Neural cell (in vitro differentiated cells): ENCODE measurements at regions not wholly inside any gene's neighbourhood (a gene's known extent, or its start where the extent isn't known, plus 50 kb on each side); places are given as distances from the start of the nearest gene placed in this dataset.

ENCODE experiments used
- H2AFZ ChIP-seq: fragments of 200-600, 300-800 bp; sonication (generic), shearing (Covaris generic); 2 replicates; pipeline ENCODE4 v1.6.0; 2014; ENCODE audit warnings: low read depth, mild to moderate bottlenecking, antibody characterized with exemption, low read length, moderate library complexity
- H3F3A ChIP-seq: fragments of 200-600 bp; shearing (Covaris generic); 2 replicates; pipeline ENCODE4 v1.6.1; 2016; ENCODE audit warnings: mild to moderate bottlenecking, moderate library complexity, mixed read lengths, antibody characterized with exemption, low read length; ENCODE audit not compliant: insufficient read depth, poor library complexity, severe bottlenecking
- H3K27ac ChIP-seq: fragments of 200-600, 300-800 bp; sonication (generic), shearing (Covaris generic); 2 replicates; pipeline ENCODE4 v1.5.1; 2014; ENCODE audit warnings: mild to moderate bottlenecking, low read length, moderate library complexity
- H3K27me3 ChIP-seq: fragments of 300-800, 200-600 bp; sonication (generic), shearing (Covaris generic); 2 replicates; pipeline ENCODE4 v1.6.0; 2014; ENCODE audit warnings: mild to moderate bottlenecking, low read depth, low read length, moderate library complexity; ENCODE audit not compliant: insufficient read depth
- H3K36me3 ChIP-seq: fragments of 300-800, 200-600 bp; sonication (generic), shearing (Covaris generic); 2 replicates; pipeline ENCODE4 v1.5.1; 2014; ENCODE audit warnings: mild to moderate bottlenecking, antibody characterized with exemption, low read length, moderate library complexity; ENCODE audit not compliant: insufficient read depth
- H3K4me2 ChIP-seq: fragments of 300-800, 200-600 bp; sonication (generic), shearing (Covaris generic); 2 replicates; pipeline ENCODE4 v1.6.0; 2014; ENCODE audit warnings: mild to moderate bottlenecking, low read length
- H3K4me3 ChIP-seq: fragments of 300-800, 200-600 bp; sonication (generic), shearing (Covaris generic); 2 replicates; pipeline ENCODE4 v1.5.1; 2014; ENCODE audit warnings: mild to moderate bottlenecking, low read length, moderate library complexity
- H3K79me2 ChIP-seq: fragments of 200-600 bp; shearing (Covaris generic); replicated peaks from 2 replicates; pipeline ENCODE4 v1.6.0; 2014; ENCODE audit warnings: mild to moderate bottlenecking, low read length, moderate library complexity; ENCODE audit not compliant: insufficient read depth
- H3K9ac ChIP-seq: fragments of 300-800, 200-600 bp; sonication (generic), shearing (Covaris generic); 2 replicates; pipeline ENCODE4 v1.6.1; 2016; ENCODE audit warnings: mild to moderate bottlenecking, low read length, mixed read lengths
- H3K9me2 ChIP-seq: fragments of 200-600 bp; shearing (Covaris generic); 2 replicates; pipeline ENCODE4 v1.6.1; 2016; ENCODE audit warnings: mild to moderate bottlenecking, low read length, mixed read lengths; ENCODE audit not compliant: insufficient read depth
- H3K9me3 ChIP-seq: fragments of 200-600, 300-800 bp; sonication (generic), shearing (Covaris generic); 2 replicates; pipeline ENCODE4 v1.6.1; 2016; ENCODE audit warnings: mild to moderate bottlenecking, mixed run types, low read length, moderate library complexity, mixed read lengths
- H4K20me1 ChIP-seq: fragments of 200-600 bp; shearing (Covaris generic); 2 replicates; pipeline ENCODE4 v1.6.1; 2016; ENCODE audit warnings: mild to moderate bottlenecking, mixed run types; ENCODE audit not compliant: insufficient read depth
- CTCF ChIP-seq: fragments of 450-650 bp; IDR thresholded peaks from 2 replicates; pipeline ENCODE4 v1.5.1; 2014; ENCODE audit warnings: antibody characterized with exemption, mild to moderate bottlenecking, moderate library complexity; ENCODE audit not compliant: poor library complexity, severe bottlenecking
- EP300 ChIP-seq: fragments of 450-650 bp; conservative IDR thresholded peaks from 2 replicates; pipeline ENCODE4 v1.6.1; 2014; ENCODE audit warnings: antibody characterized with exemption, mild to moderate bottlenecking, moderate library complexity; ENCODE audit not compliant: poor library complexity, severe bottlenecking
- EZH2 ChIP-seq: fragments of 200-600, 300-800 bp; shearing (Covaris generic), sonication (generic); IDR thresholded peaks from 2 replicates; pipeline ENCODE4 v1.6.1; 2014; ENCODE audit warnings: antibody characterized with exemption, low read length, borderline replicate concordance, mild to moderate bottlenecking; ENCODE audit not compliant: insufficient read depth, poor library complexity, severe bottlenecking
- MXI1 ChIP-seq: fragments of 450-650 bp; conservative IDR thresholded peaks from 2 replicates; pipeline ENCODE4 v1.6.1; 2014; ENCODE audit warnings: antibody characterized with exemption, mild to moderate bottlenecking; ENCODE audit not compliant: poor library complexity, severe bottlenecking
- POLR2AphosphoS5 ChIP-seq: IDR thresholded peaks from 2 replicates; pipeline ENCODE4 v1.6.1; 2012
- RAD21 ChIP-seq: fragments of 450-650 bp; conservative IDR thresholded peaks from 2 replicates; pipeline ENCODE4 v1.6.1; 2014; ENCODE audit warnings: antibody characterized with exemption, mild to moderate bottlenecking, moderate library complexity
- SMC3 ChIP-seq: fragments of 450-650 bp; conservative IDR thresholded peaks from 2 replicates; pipeline ENCODE4 v1.6.1; 2014; ENCODE audit warnings: antibody characterized with exemption, mild to moderate bottlenecking, moderate library complexity; ENCODE audit not compliant: poor library complexity
- TAF1 ChIP-seq: IDR thresholded peaks from 2 replicates; pipeline ENCODE4 v1.6.1; 2012; ENCODE audit warnings: low read depth
- TF ChIP-seq, protein P1 (sequence below): IDR thresholded peaks from 2 replicates; pipeline ENCODE4 v1.6.1; 2012; ENCODE audit warnings: borderline replicate concordance

- TF ChIP-seq SMC3 (no peak), EP300 (no peak), MXI1 (no peak), RAD21 (no peak), CTCF (no peak), EZH2 (no peak), POLR2AphosphoS5 (no peak), TAF1 (no peak)
- TF ChIP-seq, protein P1, sequence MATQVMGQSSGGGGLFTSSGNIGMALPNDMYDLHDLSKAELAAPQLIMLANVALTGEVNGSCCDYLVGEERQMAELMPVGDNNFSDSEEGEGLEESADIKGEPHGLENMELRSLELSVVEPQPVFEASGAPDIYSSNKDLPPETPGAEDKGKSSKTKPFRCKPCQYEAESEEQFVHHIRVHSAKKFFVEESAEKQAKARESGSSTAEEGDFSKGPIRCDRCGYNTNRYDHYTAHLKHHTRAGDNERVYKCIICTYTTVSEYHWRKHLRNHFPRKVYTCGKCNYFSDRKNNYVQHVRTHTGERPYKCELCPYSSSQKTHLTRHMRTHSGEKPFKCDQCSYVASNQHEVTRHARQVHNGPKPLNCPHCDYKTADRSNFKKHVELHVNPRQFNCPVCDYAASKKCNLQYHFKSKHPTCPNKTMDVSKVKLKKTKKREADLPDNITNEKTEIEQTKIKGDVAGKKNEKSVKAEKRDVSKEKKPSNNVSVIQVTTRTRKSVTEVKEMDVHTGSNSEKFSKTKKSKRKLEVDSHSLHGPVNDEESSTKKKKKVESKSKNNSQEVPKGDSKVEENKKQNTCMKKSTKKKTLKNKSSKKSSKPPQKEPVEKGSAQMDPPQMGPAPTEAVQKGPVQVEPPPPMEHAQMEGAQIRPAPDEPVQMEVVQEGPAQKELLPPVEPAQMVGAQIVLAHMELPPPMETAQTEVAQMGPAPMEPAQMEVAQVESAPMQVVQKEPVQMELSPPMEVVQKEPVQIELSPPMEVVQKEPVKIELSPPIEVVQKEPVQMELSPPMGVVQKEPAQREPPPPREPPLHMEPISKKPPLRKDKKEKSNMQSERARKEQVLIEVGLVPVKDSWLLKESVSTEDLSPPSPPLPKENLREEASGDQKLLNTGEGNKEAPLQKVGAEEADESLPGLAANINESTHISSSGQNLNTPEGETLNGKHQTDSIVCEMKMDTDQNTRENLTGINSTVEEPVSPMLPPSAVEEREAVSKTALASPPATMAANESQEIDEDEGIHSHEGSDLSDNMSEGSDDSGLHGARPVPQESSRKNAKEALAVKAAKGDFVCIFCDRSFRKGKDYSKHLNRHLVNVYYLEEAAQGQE: no peak
- Histone ChIP-seq H3K9me2 (no peaks in the 10 kb centered on the region), H2AFZ (no peak overlapping the region), H3K79me2 (no peaks in the 10 kb centered on the region), H3K9me3 (peaks cover 15% of the 10 kb centered on the region), H3K27me3 (no peaks in the 10 kb centered on the region), H3F3A (no peaks in the 10 kb centered on the region), H3K36me3 (no peaks in the 10 kb centered on the region), H3K27ac (no peak overlapping the region), H3K4me2 (no peak overlapping the region), H4K20me1 (no peaks in the 10 kb centered on the region), H3K4me3 (no peak overlapping the region), H3K9ac (no peak overlapping the region)
Measured at GRCh38 chr6:106035655-106036054, 50.5 kb upstream of the PRDM1 start.

- Histone ChIP-seq H3K9me2 (no peaks in the 10 kb centered on the region), H3K9me3 (peaks cover 15% of the 10 kb centered on the region), H2AFZ (no peak overlapping the region), H3K4me3 (no peak overlapping the region), H4K20me1 (no peaks in the 10 kb centered on the region), H3K9ac (no peak overlapping the region), H3K4me2 (no peak overlapping the region), H3K79me2 (no peaks in the 10 kb centered on the region), H3K36me3 (no peaks in the 10 kb centered on the region), H3K27me3 (no peaks in the 10 kb centered on the region), H3K27ac (no peak overlapping the region), H3F3A (no peaks in the 10 kb centered on the region)
- no peak for TF ChIP-seq EZH2
- TF ChIP-seq SMC3: no peak
- no peak for TF ChIP-seq POLR2AphosphoS5
- TF ChIP-seq CTCF: no peak
- TF ChIP-seq TAF1: no peak
- no peak for TF ChIP-seq RAD21
- no peak for TF ChIP-seq MXI1
- TF ChIP-seq, protein P1: no peak
- TF ChIP-seq EP300: no peak
Measured at GRCh38 chr6:106033806-106034205, 52.3 kb upstream of the PRDM1 start.
